ENCODE measurements at regions not wholly inside any gene's neighbourhood (a gene's known extent, or its start where the extent isn't known, plus 50 kb on each side); places are given as distances from the start of the nearest gene placed in this dataset.

DNA sequence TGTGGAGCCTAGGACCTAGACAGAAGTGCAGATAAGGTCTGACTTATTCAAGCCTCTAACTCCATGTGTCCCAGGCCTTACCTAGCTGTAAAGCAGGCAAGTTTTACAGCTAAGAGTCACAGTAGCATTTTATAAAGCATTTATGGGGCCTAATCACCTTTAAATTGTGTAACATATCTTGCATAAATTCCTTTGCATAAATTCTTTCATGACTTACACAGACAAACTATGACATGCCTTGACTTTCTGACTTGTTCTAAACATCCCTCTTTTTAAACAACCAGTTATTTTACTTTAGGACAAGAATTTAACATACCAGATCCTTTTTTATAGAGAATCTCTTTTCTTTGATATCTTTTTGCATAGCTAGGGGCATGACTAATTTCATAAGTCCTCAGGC, 1257.8 kb upstream of the NRXN1 start:
- TF ChIP-seq, protein P1, sequence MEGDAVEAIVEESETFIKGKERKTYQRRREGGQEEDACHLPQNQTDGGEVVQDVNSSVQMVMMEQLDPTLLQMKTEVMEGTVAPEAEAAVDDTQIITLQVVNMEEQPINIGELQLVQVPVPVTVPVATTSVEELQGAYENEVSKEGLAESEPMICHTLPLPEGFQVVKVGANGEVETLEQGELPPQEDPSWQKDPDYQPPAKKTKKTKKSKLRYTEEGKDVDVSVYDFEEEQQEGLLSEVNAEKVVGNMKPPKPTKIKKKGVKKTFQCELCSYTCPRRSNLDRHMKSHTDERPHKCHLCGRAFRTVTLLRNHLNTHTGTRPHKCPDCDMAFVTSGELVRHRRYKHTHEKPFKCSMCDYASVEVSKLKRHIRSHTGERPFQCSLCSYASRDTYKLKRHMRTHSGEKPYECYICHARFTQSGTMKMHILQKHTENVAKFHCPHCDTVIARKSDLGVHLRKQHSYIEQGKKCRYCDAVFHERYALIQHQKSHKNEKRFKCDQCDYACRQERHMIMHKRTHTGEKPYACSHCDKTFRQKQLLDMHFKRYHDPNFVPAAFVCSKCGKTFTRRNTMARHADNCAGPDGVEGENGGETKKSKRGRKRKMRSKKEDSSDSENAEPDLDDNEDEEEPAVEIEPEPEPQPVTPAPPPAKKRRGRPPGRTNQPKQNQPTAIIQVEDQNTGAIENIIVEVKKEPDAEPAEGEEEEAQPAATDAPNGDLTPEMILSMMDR (IDR thresholded peaks at IDR 0.05) = no peak
- TF ChIP-seq EP300 (IDR thresholded peaks at IDR 0.05; ENCODE audit: low read depth) (no peak), POLR2AphosphoS5 (IDR thresholded peaks at IDR 0.05) (no peak)

Data from transverse colon (tissue), 4 donors.